ENCODE measurements at regions not wholly inside any gene's neighbourhood (a gene's known extent, or its start where the extent isn't known, plus 50 kb on each side); places are given as distances from the start of the nearest gene placed in this dataset.
"Not testable (repeated sequence)": the region's sequence is repeated elsewhere in the genome, so short reads cannot be mapped to it uniquely, and the experiment has no call there.

- peak; percentile 18 to 54 (median 54) for DNase-seq
Observed at GRCh38 chr3:23115171-23115877, 87.8 kb upstream of the UBE2E2 start.

- DNase-seq: no peak
Observed at GRCh38 chr3:23116081-23116837, 86.9 kb upstream of the UBE2E2 start.

GRCh38 chr3:23117856-23118255 lies 85.3 kb upstream of the UBE2E2 start:
- no peak for DNase-seq

GRCh38 chr3:23127196-23127595 lies 75.9 kb upstream of the UBE2E2 start:
- DNase-seq: no peak

GRCh38 chr3:23128655-23129054 lies 74.5 kb upstream of the UBE2E2 start:
- no peak for DNase-seq

- DNase-seq: no peak
Observed at GRCh38 chr3:23129117-23129516, 74.0 kb upstream of the UBE2E2 start.

GRCh38 chr3:23129817-23130216 lies 73.3 kb upstream of the UBE2E2 start:
- DNase-seq: no peak

GRCh38 chr3:23130406-23130805 lies 72.7 kb upstream of the UBE2E2 start:
- peak in 1 of 3 donors; percentile 22 for DNase-seq

- no peak for DNase-seq
Observed at GRCh38 chr3:23135026-23135785, 67.9 kb upstream of the UBE2E2 start.

GRCh38 chr3:23136054-23136453 lies 67.1 kb upstream of the UBE2E2 start:
- DNase-seq: no peak

- DNase-seq: not testable (repeated sequence)
Observed at GRCh38 chr3:23144051-23144450, 59.1 kb upstream of the UBE2E2 start.

- no peak for DNase-seq
Observed at GRCh38 chr3:23146163-23146562, 57.0 kb upstream of the UBE2E2 start.

- DNase-seq: peak; percentile 70 to 77 (median 72)
Observed at GRCh38 chr3:23152989-23153388, 50.1 kb upstream of the UBE2E2 start.
